K562 (cell line): ENCODE measurements at regions not wholly inside any gene's neighbourhood (a gene's known extent, or its start where the extent isn't known, plus 50 kb on each side); places are given as distances from the start of the nearest gene placed in this dataset.

Experiments used
- LEF1 ChIP-seq: fragments of 450-650 bp; IDR thresholded peaks from 2 replicates; pipeline ENCODE4 v1.6.1; 2016; ENCODE audit warnings: mild to moderate bottlenecking
- NFATC3 ChIP-seq: fragments of 450-650 bp; IDR thresholded peaks from 2 replicates; pipeline ENCODE4 v1.6.1; 2017; ENCODE audit warnings: mild to moderate bottlenecking
- PATZ1 ChIP-seq: fragments of 250-450 bp; sonication (Bioruptor Pico); IDR thresholded peaks from 2 replicates; pipeline ENCODE4 v1.5.0; 2020; ENCODE audit warnings: mild to moderate bottlenecking, borderline replicate concordance
- PML ChIP-seq: IDR thresholded peaks from 2 replicates; pipeline ENCODE4 v1.6.1; 2012; ENCODE audit warnings: low read length, inconsistent platforms
- PTRF ChIP-seq: fragments of 450-650 bp; IDR thresholded peaks from 2 replicates; pipeline ENCODE4 v1.6.1; 2016; ENCODE audit warnings: mild to moderate bottlenecking, missing genetic modification characterization, missing compliant biosample characterization
- RCOR1 ChIP-seq, 2 experiments: IDR thresholded peaks; 2 replicates each; pipeline ENCODE4 v1.6.1; 2012; ENCODE audit warnings: low read depth in 2 of 2, low read length in 2 of 2, borderline replicate concordance in 1 of 2, improper control_type of control experiment in 1 of 2
- TSHZ1 ChIP-seq: fragments of 250-450 bp; sonication (Bioruptor Pico); IDR thresholded peaks from 2 replicates; pipeline ENCODE4 v1.4.0; 2020; ENCODE audit warnings: mild to moderate bottlenecking, moderate library complexity
- ZBTB40 ChIP-seq, 2 experiments: fragments of 450-650 bp in 1 of 2; sonication (generic) in 1 of 2; formaldehyde crosslinking in 1 of 2; IDR thresholded peaks; 2 replicates each; pipeline versions ENCODE4 v1.7.1 to v1.9.0; 2016 to 2022; ENCODE audit warnings: inconsistent platforms in 1 of 2, mild to moderate bottlenecking in 1 of 2, missing genetic modification reagents in 1 of 2
- ZMIZ1 ChIP-seq, 2 experiments: fragments of 150-350 bp in 1 of 2; IDR thresholded peaks; 2 replicates each; pipeline ENCODE4 v1.6.1; 2012 to 2016; ENCODE audit warnings: low read depth in 2 of 2, low read length in 2 of 2, mild to moderate bottlenecking in 1 of 2, moderate library complexity in 1 of 2

- no peak for TF ChIP-seq TSHZ1 (CRISPR knock-in tag)
- no peak for TF ChIP-seq PTRF (tag)
- TF ChIP-seq NFATC3 = no peak
- no peak for TF ChIP-seq ZBTB40 (IDR thresholded peaks at IDR 0.05)
- TF ChIP-seq ZBTB40 (CRISPR knock-in tag; IDR thresholded peaks at IDR 0.05) = no peak
- no peak for TF ChIP-seq LEF1
- no peak for TF ChIP-seq PML
- no peak for TF ChIP-seq ZMIZ1 (IDR thresholded peaks at IDR 0.05; ENCODE audit: low read depth in 2 of 2, low read length in 2 of 2)
- TF ChIP-seq RCOR1 (IDR thresholded peaks at IDR 0.05; ENCODE audit: borderline replicate concordance in 1 of 2, low read depth in 2 of 2, low read length in 2 of 2) = no peak
- no peak for TF ChIP-seq PATZ1 (CRISPR knock-in tag)
These were observed 231.4 kb downstream of the CWH43 start (continued) for GRCh38 chr4:49217492-49217891.
